ENCODE measurements at regions not wholly inside any gene's neighbourhood (a gene's known extent, or its start where the extent isn't known, plus 50 kb on each side); places are given as distances from the start of the nearest gene placed in this dataset.

DNA sequence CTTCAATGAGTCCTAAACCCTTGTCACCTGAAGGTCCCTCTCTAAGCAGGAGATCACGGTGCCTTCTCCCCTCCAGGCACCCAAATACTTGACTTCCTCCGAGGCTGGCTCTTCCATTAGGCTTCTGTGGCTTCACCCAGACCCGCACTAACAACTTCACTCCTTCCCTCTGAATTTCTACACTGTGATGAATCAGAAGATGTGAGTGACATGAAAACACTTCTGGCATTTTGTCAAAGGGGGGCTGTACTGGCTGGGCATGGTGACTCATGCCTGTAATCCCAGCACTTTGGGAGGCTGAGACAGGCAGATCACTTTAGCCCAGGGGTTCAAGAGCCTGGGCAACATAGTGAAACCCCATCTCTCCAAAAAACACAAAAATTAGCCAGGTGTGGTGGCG is 72.6 kb upstream of the CNEP1R1 start:
- ATAC-seq (no peak), DNase-seq (no peak)
- Histone ChIP-seq H3K4me3 (no peak overlapping the region), H3K27ac (no peak overlapping the region), H3K36me3 (no peaks in the 10 kb centered on the region), H3K9me3 (no peaks in the 10 kb centered on the region), H3K27me3 (ENCODE audit: low read depth) (no peaks in the 10 kb centered on the region), H3K4me1 (no peaks in the 10 kb centered on the region)
- intact Hi-C loops (cut with DNase I): no loop called here
- no peak for TF ChIP-seq CTCF (IDR thresholded peaks at IDR 0.05)

DNA sequence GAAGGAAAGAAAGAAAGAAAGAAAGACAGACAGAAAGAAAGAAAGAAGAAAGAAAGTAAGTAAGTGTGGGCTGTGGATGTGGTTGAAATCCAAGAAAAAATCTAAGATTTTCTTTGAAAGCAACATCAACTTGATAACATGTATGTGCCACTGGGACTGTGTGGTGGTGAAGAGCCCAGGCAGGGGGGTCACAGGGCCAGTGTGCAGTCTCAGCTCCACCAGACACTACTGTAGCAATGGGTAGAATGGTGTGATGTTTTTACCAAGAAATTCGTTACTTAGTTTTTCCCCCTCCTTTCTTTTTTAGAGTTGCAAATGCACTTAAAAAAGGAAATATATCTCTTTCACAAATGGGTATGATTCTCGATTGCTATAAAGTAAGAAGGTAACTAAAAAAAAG is 71.9 kb upstream of the CNEP1R1 start:
- no peak for DNase-seq
- no peak overlapping the region for H3K27ac ChIP-seq
- TF ChIP-seq CTCF (IDR thresholded peaks at IDR 0.05): no peak

GRCh38 chr16:49955858-49956257 is 69.2 kb upstream of the CNEP1R1 start:
- Histone ChIP-seq H3K4me1 (peaks cover 15% of the 10 kb centered on the region), H3K36me3 (no peaks in the 10 kb centered on the region), H3K27ac (no peak overlapping the region), H3K9me3 (no peaks in the 10 kb centered on the region), H3K4me3 (no peak overlapping the region), H3K27me3 (ENCODE audit: low read depth) (no peaks in the 10 kb centered on the region)
- ATAC-seq (no peak), DNase-seq (no peak)
- intact Hi-C loops (cut with DNase I): no loop called here
- no peak for TF ChIP-seq CTCF (IDR thresholded peaks at IDR 0.05)

More for the DNA sequence above, 71.9 kb upstream of the CNEP1R1 start:
- Histone ChIP-seq H3K9me3 (no peaks in the 10 kb centered on the region), H3K4me1 (no peaks in the 10 kb centered on the region), H3K4me3 (no peak overlapping the region), H3K27me3 (ENCODE audit: low read depth) (no peaks in the 10 kb centered on the region), H3K36me3 (no peaks in the 10 kb centered on the region)
- intact Hi-C loops (cut with DNase I): no loop called here
- ATAC-seq: no peak

DNA sequence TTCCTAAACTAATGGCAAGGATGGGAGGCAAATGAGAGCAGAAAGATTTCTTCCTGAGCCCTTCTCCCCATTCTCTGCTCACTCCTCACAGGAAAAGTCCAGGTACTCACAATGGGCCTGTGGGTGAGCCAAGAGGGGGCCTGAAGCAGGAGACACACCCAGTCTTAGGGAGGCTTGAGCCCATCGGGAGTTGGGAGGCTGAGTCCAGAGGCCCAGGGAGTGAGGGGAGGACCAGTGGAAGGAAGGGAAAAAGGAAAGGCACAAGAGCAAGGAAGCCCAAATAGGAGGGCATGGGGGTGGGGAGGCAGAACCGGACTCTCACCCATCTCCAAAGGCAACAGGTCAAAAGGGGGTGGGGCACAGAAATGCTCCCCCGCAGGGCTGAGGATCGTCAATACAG is 68.1 kb upstream of the CNEP1R1 start:
- H3K9me3 ChIP-seq: no peaks in the 10 kb centered on the region
- peaks cover 16% of the 10 kb centered on the region for H3K4me1 ChIP-seq
- no peak for TF ChIP-seq CTCF (IDR thresholded peaks at IDR 0.05)
- H3K27ac ChIP-seq: no peak overlapping the region
- intact Hi-C loops (cut with DNase I): no loop called here
- H3K36me3 ChIP-seq: no peaks in the 10 kb centered on the region
- no peak overlapping the region for H3K4me3 ChIP-seq
- no peak for DNase-seq
- no peaks in the 10 kb centered on the region for H3K27me3 ChIP-seq (ENCODE audit: low read depth)
- no peak for ATAC-seq

DNA sequence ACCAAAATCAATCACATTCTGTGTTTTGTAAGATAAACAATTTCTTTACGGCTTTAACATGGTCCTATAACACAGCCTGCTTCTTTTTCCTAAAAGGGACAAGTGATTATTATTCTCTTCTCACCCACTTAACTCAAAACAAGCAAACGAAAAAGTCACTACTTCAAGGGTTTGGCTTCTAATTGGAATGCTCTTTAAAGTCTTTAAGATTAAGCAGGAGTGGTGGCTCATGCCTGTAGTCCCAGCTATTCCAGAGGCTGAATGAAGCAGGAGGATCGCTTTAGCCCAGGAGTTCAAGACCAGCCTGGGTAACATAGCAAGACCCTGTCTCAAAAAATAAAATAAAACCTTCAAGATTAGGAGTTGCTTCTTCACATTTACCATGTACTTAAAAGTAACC is 66.6 kb upstream of the CNEP1R1 start:
- intact Hi-C loops (cut with DNase I): no loop called here
- Histone ChIP-seq H3K27me3 (ENCODE audit: low read depth) (no peaks in the 10 kb centered on the region), H3K36me3 (no peaks in the 10 kb centered on the region), H3K9me3 (no peaks in the 10 kb centered on the region), H3K4me1 (peaks cover 16% of the 10 kb centered on the region), H3K4me3 (no peak overlapping the region), H3K27ac (peak overlapping the region; percentile 46)
- ATAC-seq: peak; percentile 62 to 81
- DNase-seq: no peak
- TF ChIP-seq CTCF (IDR thresholded peaks at IDR 0.05): no peak

Measured in lower lobe of right lung (tissue), 2 donors.